HUES48 (cell line): ENCODE measurements at regions not wholly inside any gene's neighbourhood (a gene's known extent, or its start where the extent isn't known, plus 50 kb on each side); places are given as distances from the start of the nearest gene placed in this dataset.

ENCODE experiments used
- H3K27ac ChIP-seq: one replicate; pipeline ENCODE4 v1.7.0; 2013; ENCODE audit warnings: low read depth, low read length, inconsistent platforms
- H3K27me3 ChIP-seq: 2 replicates; pipeline ENCODE4 v1.6.1; 2013; ENCODE audit warnings: mild to moderate bottlenecking, low read length; ENCODE audit not compliant: control insufficient read depth, insufficient read depth
- H3K36me3 ChIP-seq: 2 replicates; pipeline ENCODE4 v1.6.1; 2013; ENCODE audit warnings: low read length; ENCODE audit not compliant: control insufficient read depth, insufficient read depth
- H3K4me1 ChIP-seq: 2 replicates; pipeline ENCODE4 v1.6.1; 2013; ENCODE audit warnings: mild to moderate bottlenecking, low read length; ENCODE audit not compliant: control insufficient read depth, insufficient read depth
- H3K4me3 ChIP-seq: 2 replicates; pipeline ENCODE4 v1.5.1; 2013; ENCODE audit warnings: mild to moderate bottlenecking, low read depth, low read length
- H3K9ac ChIP-seq: 2 replicates; pipeline ENCODE4 v1.6.1; 2013; ENCODE audit warnings: mild to moderate bottlenecking, low read depth, low read length, moderate library complexity
- H3K9me3 ChIP-seq: 2 replicates; pipeline ENCODE4 v1.6.1; 2013; ENCODE audit warnings: low read length; ENCODE audit not compliant: control insufficient read depth, insufficient read depth

GRCh38 chrX:126064901-126065541 is 101.1 kb downstream of the DCAF12L2 start:
- Histone ChIP-seq H3K27ac (no peak overlapping the region), H3K9ac (no peak overlapping the region), H3K4me3 (no peak overlapping the region), H3K9me3 (no peaks in the 10 kb centered on the region), H3K36me3 (no peaks in the 10 kb centered on the region), H3K27me3 (no peaks in the 10 kb centered on the region), H3K4me1 (0 out of 2 replicates have a peak, but pooled peaks cover 8% of the 10 kb centered on the region)

- no peak overlapping the region for H3K9ac ChIP-seq
- no peaks in the 10 kb centered on the region for H3K9me3 ChIP-seq
- no peaks in the 10 kb centered on the region for H3K27me3 ChIP-seq
- no peak overlapping the region for H3K4me3 ChIP-seq
- H3K36me3 ChIP-seq, result no peaks in the 10 kb centered on the region
- 0 out of 2 replicates have a peak, but pooled peaks cover 8% of the 10 kb centered on the region for H3K4me1 ChIP-seq
- H3K27ac ChIP-seq, result no peak overlapping the region
Measured at GRCh38 chrX:126065901-126066660, 100.0 kb downstream of the DCAF12L2 start.
